ENCODE measurements at regions not wholly inside any gene's neighbourhood (a gene's known extent, or its start where the extent isn't known, plus 50 kb on each side); places are given as distances from the start of the nearest gene placed in this dataset.

GRCh38 chr13:32889986-32890565 lies 126.1 kb upstream of the KL start:
- 48% methylated on average over 6 of the region's 6 CpGs for WGBS (ENCODE audit: missing lambda C conversion rate)

GRCh38 chr13:32893176-32893575 lies 123.0 kb upstream of the KL start:
- no peak for TF ChIP-seq HDAC2 (IDR thresholded peaks at IDR 0.05)
- no peak overlapping the region for H3K27ac ChIP-seq
- CTCF ChIA-PET = interaction anchor here (0.6 kb wide), 1 partner anchor 9 kb away, joined by 3 read pairs; no protein-coding TSS in a partner anchor
- POLR2A ChIA-PET = no interaction called here
- H3K4me3 ChIP-seq = no peak overlapping the region
- ATAC-seq = no peak
- H3K4me2 ChIP-seq = no peak overlapping the region
- H3K9me3 ChIP-seq = no peaks in the 10 kb centered on the region
- FAIRE-seq = no peak
- H3K4me1 ChIP-seq = no peaks in the 10 kb centered on the region
- 55% methylated on average over 6 of the region's 6 CpGs for WGBS (ENCODE audit: missing lambda C conversion rate)
- DNase-seq (ENCODE audit: low read depth in 1 of 2, low spot score in 1 of 2) = no peak

More at GRCh38 chr13:32889986-32890565, 126.1 kb upstream of the KL start:
- FAIRE-seq (no peak), DNase-seq (ENCODE audit: low read depth in 1 of 2, low spot score in 1 of 2) (no peak), ATAC-seq (no peak)
- no peaks in the 10 kb centered on the region for H3K9me3 ChIP-seq
- TF ChIP-seq, protein P1, sequence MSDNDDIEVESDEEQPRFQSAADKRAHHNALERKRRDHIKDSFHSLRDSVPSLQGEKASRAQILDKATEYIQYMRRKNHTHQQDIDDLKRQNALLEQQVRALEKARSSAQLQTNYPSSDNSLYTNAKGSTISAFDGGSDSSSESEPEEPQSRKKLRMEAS (IDR thresholded peaks at IDR 0.05) = no peak
- TF ChIP-seq, protein P2, sequence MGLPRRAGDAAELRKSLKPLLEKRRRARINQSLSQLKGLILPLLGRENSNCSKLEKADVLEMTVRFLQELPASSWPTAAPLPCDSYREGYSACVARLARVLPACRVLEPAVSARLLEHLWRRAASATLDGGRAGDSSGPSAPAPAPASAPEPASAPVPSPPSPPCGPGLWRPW (IDR thresholded peaks at IDR 0.05) = no peak
- TF ChIP-seq, protein P3, sequence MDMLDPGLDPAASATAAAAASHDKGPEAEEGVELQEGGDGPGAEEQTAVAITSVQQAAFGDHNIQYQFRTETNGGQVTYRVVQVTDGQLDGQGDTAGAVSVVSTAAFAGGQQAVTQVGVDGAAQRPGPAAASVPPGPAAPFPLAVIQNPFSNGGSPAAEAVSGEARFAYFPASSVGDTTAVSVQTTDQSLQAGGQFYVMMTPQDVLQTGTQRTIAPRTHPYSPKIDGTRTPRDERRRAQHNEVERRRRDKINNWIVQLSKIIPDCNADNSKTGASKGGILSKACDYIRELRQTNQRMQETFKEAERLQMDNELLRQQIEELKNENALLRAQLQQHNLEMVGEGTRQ (IDR thresholded peaks at IDR 0.05) = no peak
- TF ChIP-seq, protein P4, sequence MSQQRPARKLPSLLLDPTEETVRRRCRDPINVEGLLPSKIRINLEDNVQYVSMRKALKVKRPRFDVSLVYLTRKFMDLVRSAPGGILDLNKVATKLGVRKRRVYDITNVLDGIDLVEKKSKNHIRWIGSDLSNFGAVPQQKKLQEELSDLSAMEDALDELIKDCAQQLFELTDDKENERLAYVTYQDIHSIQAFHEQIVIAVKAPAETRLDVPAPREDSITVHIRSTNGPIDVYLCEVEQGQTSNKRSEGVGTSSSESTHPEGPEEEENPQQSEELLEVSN (IDR thresholded peaks at IDR 0.05; ENCODE audit: borderline replicate concordance, low read depth) = no peak
- no peak for TF ChIP-seq MYC (IDR thresholded peaks at IDR 0.05; ENCODE audit: borderline replicate concordance, low read length)
- TF ChIP-seq MAFK (IDR thresholded peaks at IDR 0.05; ENCODE audit: partially characterized antibody) = no peak
- no peak for TF ChIP-seq NR3C1 (IDR thresholded peaks at IDR 0.05)
- TF ChIP-seq, protein P5, sequence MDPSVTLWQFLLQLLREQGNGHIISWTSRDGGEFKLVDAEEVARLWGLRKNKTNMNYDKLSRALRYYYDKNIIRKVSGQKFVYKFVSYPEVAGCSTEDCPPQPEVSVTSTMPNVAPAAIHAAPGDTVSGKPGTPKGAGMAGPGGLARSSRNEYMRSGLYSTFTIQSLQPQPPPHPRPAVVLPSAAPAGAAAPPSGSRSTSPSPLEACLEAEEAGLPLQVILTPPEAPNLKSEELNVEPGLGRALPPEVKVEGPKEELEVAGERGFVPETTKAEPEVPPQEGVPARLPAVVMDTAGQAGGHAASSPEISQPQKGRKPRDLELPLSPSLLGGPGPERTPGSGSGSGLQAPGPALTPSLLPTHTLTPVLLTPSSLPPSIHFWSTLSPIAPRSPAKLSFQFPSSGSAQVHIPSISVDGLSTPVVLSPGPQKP (IDR thresholded peaks at IDR 0.05; ENCODE audit: low read depth, low read length) = no peak
- TF ChIP-seq KDM5A (IDR thresholded peaks at IDR 0.05) = no peak
- TF ChIP-seq JUN (IDR thresholded peaks at IDR 0.05) = no peak
- no peak for TF ChIP-seq JUNB (IDR thresholded peaks at IDR 0.05)
- CTCF ChIA-PET = interaction anchor here (1.0 kb wide), 1 partner anchor 21 kb away, joined by 3 read pairs; no protein-coding TSS in a partner anchor
- no peak overlapping the region for H3K4me3 ChIP-seq
- POLR2A ChIA-PET = no interaction called here
- H3K4me1 ChIP-seq = no peaks in the 10 kb centered on the region
- no peak overlapping the region for H3K27ac ChIP-seq
- no peak overlapping the region for H3K4me2 ChIP-seq

DNA sequence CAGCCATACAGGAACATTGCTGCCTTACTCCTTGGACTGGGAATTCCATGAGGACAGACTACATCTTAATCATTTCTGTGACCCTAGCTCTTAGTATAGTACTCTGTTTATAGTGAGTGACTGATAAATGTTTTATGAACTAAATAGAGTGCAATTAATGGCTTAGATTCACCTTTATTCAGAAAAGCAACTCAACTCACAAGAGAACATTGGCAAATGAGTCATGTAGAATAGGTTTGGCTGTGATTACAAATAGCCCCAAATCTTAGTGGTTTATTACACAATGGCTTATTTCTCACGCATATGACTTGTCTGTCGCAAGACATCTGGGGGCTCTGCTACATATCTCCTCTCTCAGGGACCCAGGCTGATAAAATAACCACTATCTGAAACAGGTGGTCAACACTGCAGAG lies 121.6 kb upstream of the KL start:
- no peaks in the 10 kb centered on the region for H3K9me3 ChIP-seq
- FAIRE-seq = no peak
- no peak for ATAC-seq
- no peak overlapping the region for H3K4me2 ChIP-seq
- H3K27ac ChIP-seq = no peak overlapping the region
- CTCF ChIA-PET = interaction anchor here (0.8 kb wide), 1 partner anchor 17 kb away, joined by 3 read pairs; no protein-coding TSS in a partner anchor
- H3K4me3 ChIP-seq = no peak overlapping the region
- WGBS (ENCODE audit: missing lambda C conversion rate) = 67% methylated on average over 2 of the region's 2 CpGs
- POLR2A ChIA-PET = no interaction called here
- TF ChIP-seq KDM1A (IDR thresholded peaks at IDR 0.05; ENCODE audit: low read depth) (no peak), HDAC2 (IDR thresholded peaks at IDR 0.05) (no peak), HMGXB4 (CRISPR knock-in tag; IDR thresholded peaks at IDR 0.05; ENCODE audit: borderline replicate concordance) (no peak), HOXB13 (CRISPR knock-in tag; IDR thresholded peaks at IDR 0.05; ENCODE audit: low read depth) (no peak), NFE2L2 (conservative IDR thresholded peaks at IDR 0.05; ENCODE audit: low read length) (no peak), JUNB (IDR thresholded peaks at IDR 0.05) (no peak), KDM5A (IDR thresholded peaks at IDR 0.05) (no peak), PBX3 (IDR thresholded peaks at IDR 0.05) (no peak), RCOR1 (IDR thresholded peaks at IDR 0.05; ENCODE audit: low read depth, low read length) (no peak), EHMT2 (IDR thresholded peaks at IDR 0.05; ENCODE audit: low read depth) (no peak)
- TF ChIP-seq, protein P6, sequence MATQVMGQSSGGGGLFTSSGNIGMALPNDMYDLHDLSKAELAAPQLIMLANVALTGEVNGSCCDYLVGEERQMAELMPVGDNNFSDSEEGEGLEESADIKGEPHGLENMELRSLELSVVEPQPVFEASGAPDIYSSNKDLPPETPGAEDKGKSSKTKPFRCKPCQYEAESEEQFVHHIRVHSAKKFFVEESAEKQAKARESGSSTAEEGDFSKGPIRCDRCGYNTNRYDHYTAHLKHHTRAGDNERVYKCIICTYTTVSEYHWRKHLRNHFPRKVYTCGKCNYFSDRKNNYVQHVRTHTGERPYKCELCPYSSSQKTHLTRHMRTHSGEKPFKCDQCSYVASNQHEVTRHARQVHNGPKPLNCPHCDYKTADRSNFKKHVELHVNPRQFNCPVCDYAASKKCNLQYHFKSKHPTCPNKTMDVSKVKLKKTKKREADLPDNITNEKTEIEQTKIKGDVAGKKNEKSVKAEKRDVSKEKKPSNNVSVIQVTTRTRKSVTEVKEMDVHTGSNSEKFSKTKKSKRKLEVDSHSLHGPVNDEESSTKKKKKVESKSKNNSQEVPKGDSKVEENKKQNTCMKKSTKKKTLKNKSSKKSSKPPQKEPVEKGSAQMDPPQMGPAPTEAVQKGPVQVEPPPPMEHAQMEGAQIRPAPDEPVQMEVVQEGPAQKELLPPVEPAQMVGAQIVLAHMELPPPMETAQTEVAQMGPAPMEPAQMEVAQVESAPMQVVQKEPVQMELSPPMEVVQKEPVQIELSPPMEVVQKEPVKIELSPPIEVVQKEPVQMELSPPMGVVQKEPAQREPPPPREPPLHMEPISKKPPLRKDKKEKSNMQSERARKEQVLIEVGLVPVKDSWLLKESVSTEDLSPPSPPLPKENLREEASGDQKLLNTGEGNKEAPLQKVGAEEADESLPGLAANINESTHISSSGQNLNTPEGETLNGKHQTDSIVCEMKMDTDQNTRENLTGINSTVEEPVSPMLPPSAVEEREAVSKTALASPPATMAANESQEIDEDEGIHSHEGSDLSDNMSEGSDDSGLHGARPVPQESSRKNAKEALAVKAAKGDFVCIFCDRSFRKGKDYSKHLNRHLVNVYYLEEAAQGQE (IDR thresholded peaks at IDR 0.05) = no peak
- no peaks in the 10 kb centered on the region for H3K4me1 ChIP-seq
- DNase-seq (ENCODE audit: low read depth in 1 of 2, low spot score in 1 of 2) = no peak
